ENCODE measurements at regions not wholly inside any gene's neighbourhood (a gene's known extent, or its start where the extent isn't known, plus 50 kb on each side); places are given as distances from the start of the nearest gene placed in this dataset.
"Not testable (repeated sequence)": the region's sequence is repeated elsewhere in the genome, so short reads cannot be mapped to it uniquely, and the experiment has no call there.

DNA sequence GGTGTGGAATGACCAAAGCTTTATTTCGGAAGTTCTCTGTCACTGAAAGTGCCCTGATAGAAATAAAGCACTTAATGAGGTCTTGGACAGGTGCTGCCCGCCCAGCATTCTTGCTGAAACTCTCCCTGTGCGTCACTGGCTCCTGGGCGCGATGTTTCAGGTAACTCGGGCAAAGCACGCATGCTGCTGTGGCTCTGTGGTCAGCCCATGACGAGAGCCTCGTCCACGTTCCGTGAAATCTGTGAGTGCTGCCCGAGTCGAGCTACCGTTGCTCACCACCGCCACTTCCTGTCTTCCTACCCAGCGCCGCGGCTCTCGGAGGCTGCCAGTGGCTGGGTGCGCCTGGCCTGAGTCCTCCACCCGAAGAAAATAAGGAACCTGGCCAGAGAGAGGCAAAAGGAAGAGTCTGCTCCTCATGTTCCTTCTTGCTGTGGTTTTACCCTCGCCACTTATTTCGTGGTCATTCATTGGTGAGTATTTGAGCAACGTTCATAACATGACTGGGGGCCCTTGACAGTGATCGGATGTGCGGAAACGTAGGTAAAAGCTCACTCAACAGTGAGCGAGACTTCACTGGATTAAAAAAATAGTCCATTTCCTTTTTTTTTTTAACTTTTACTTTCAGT is 95.5 kb downstream of the MAP3K8 start:
- intact Hi-C loops (cut with micrococcal nuclease; ENCODE audit: unreplicated experiment) = no loop called here
- H3K4me1 ChIP-seq (ENCODE audit: insufficient read depth, low read length, poor library complexity, severe bottlenecking) = no peaks in the 10 kb centered on the region
- POLR2A ChIA-PET (ENCODE audit: low non-redundant PET) = interaction anchor here (0.6 kb wide), 1 partner anchor 16 kb away, joined by 6 read pairs; no protein-coding TSS in a partner anchor
- TF ChIP-seq, protein P1, sequence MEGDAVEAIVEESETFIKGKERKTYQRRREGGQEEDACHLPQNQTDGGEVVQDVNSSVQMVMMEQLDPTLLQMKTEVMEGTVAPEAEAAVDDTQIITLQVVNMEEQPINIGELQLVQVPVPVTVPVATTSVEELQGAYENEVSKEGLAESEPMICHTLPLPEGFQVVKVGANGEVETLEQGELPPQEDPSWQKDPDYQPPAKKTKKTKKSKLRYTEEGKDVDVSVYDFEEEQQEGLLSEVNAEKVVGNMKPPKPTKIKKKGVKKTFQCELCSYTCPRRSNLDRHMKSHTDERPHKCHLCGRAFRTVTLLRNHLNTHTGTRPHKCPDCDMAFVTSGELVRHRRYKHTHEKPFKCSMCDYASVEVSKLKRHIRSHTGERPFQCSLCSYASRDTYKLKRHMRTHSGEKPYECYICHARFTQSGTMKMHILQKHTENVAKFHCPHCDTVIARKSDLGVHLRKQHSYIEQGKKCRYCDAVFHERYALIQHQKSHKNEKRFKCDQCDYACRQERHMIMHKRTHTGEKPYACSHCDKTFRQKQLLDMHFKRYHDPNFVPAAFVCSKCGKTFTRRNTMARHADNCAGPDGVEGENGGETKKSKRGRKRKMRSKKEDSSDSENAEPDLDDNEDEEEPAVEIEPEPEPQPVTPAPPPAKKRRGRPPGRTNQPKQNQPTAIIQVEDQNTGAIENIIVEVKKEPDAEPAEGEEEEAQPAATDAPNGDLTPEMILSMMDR (conservative IDR thresholded peaks at IDR 0.05; ENCODE audit: low read depth, low read length) = no peak
- no peak for TF ChIP-seq EZH2 (IDR thresholded peaks at IDR 0.05; ENCODE audit: borderline replicate concordance, low read depth, low read length, poor library complexity, severe bottlenecking)
- no TSS peak for BruUV-seq (replicated peaks)
- no peak overlapping the region for H3K4me3 ChIP-seq (ENCODE audit: low read depth, low read length, poor library complexity, severe bottlenecking)
- no peaks in the 10 kb centered on the region for H3K9me3 ChIP-seq (ENCODE audit: low read depth, low read length, poor library complexity, severe bottlenecking)
- no peak for DNase-seq (ENCODE audit: low spot score)
- no peaks in the 10 kb centered on the region for H3K27me3 ChIP-seq (replicated peaks; ENCODE audit: insufficient read depth, low read depth, low read length, poor library complexity)
- H3K36me3 ChIP-seq (ENCODE audit: insufficient read depth, low read length, poor library complexity, severe bottlenecking) = no peaks in the 10 kb centered on the region
- H3K27ac ChIP-seq (ENCODE audit: low read depth, low read length, poor library complexity, severe bottlenecking) = no peak overlapping the region
- CTCF ChIA-PET = no interaction called here

DNA sequence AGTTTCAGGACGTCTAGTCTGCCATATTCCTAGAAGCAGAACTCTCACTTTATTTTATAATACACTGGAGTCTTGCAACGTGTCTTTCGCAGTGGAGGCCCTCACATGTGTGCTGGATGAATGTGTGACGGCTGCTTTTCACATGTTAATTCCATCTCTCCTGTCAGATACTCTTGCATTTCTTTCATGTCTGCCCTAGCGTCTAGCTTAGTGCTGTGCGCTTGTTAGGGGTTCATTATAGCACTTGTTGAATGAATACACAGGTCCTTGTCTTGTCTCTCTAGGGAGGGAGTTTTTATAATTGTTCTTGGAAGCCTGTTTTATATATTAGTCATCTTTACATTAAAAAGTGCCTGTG is 94.4 kb downstream of the MAP3K8 start:
- H3K9me3 ChIP-seq (ENCODE audit: low read depth, low read length, poor library complexity, severe bottlenecking) = no peaks in the 10 kb centered on the region
- ChIA-PET CTCF (no interaction called here), POLR2A (ENCODE audit: low non-redundant PET) (no interaction called here)
- no TSS peak for BruUV-seq (replicated peaks)
- no peak for TF ChIP-seq EZH2 (IDR thresholded peaks at IDR 0.05; ENCODE audit: borderline replicate concordance, low read depth, low read length, poor library complexity, severe bottlenecking)
- TF ChIP-seq, protein P1 (conservative IDR thresholded peaks at IDR 0.05; ENCODE audit: low read depth, low read length) = no peak
- H3K4me1 ChIP-seq (ENCODE audit: insufficient read depth, low read length, poor library complexity, severe bottlenecking) = no peaks in the 10 kb centered on the region
- no peak for DNase-seq (ENCODE audit: low spot score)
- no peaks in the 10 kb centered on the region for H3K36me3 ChIP-seq (ENCODE audit: insufficient read depth, low read length, poor library complexity, severe bottlenecking)
- intact Hi-C loops (cut with micrococcal nuclease; ENCODE audit: unreplicated experiment) = no loop called here
- H3K4me3 ChIP-seq (ENCODE audit: low read depth, low read length, poor library complexity, severe bottlenecking) = no peak overlapping the region
- no peaks in the 10 kb centered on the region for H3K27me3 ChIP-seq (replicated peaks; ENCODE audit: insufficient read depth, low read depth, low read length, poor library complexity)
- no peak overlapping the region for H3K27ac ChIP-seq (ENCODE audit: low read depth, low read length, poor library complexity, severe bottlenecking)

DNA sequence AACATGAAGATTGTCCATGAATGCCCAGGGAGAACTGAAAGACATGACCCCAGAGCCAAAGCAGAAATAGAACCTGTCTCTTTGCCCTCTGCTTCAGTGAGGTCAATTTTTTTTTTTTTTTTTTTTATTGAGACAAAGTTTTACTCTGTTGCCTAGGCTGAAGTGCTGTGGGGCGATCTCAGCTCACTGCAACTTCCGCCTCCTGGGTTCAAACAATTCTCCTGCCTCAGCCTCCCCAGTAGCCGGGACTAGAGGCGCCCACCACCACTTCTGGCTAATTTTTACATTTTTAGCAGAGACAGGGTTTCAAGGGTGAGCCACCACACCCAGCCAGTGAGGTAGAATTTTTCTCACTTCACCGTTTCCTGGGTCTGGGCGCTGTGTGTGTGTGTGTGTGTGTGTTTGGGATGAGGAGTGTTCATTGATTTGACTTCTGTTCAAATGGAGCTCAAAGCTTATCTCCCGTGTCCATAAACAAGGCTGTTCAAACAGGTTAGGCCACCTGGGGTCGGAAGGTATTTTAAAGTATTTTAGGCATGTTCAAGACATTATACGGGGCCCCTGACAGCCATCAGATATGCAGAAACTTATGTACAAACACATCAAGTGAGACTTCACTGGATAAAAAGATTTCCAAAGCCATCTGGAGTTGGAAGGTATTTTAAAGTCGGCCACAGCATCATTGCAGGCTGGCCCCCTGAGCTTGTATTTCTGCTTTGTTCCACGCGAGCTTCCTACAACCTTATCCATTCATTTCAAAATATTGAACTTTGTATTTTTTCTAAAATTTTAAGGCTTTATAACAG is 93.8 kb downstream of the MAP3K8 start:
- Histone ChIP-seq H3K4me1 (ENCODE audit: insufficient read depth, low read length, poor library complexity, severe bottlenecking) (no peaks in the 10 kb centered on the region), H3K36me3 (ENCODE audit: insufficient read depth, low read length, poor library complexity, severe bottlenecking) (no peaks in the 10 kb centered on the region), H3K9me3 (ENCODE audit: low read depth, low read length, poor library complexity, severe bottlenecking) (no peaks in the 10 kb centered on the region), H3K27ac (ENCODE audit: low read depth, low read length, poor library complexity, severe bottlenecking) (no peak overlapping the region), H3K27me3 (replicated peaks; ENCODE audit: insufficient read depth, low read depth, low read length, poor library complexity) (no peaks in the 10 kb centered on the region), H3K4me3 (ENCODE audit: low read depth, low read length, poor library complexity, severe bottlenecking) (no peak overlapping the region)
- CTCF ChIA-PET = no interaction called here
- intact Hi-C loops (cut with micrococcal nuclease; ENCODE audit: unreplicated experiment) = no loop called here
- TF ChIP-seq, protein P1 (conservative IDR thresholded peaks at IDR 0.05; ENCODE audit: low read depth, low read length) = no peak
- no peak for TF ChIP-seq EZH2 (IDR thresholded peaks at IDR 0.05; ENCODE audit: borderline replicate concordance, low read depth, low read length, poor library complexity, severe bottlenecking)
- DNase-seq (ENCODE audit: low spot score) = no peak
- POLR2A ChIA-PET (ENCODE audit: low non-redundant PET) = no interaction called here
- BruUV-seq (replicated peaks) = no TSS peak

DNA sequence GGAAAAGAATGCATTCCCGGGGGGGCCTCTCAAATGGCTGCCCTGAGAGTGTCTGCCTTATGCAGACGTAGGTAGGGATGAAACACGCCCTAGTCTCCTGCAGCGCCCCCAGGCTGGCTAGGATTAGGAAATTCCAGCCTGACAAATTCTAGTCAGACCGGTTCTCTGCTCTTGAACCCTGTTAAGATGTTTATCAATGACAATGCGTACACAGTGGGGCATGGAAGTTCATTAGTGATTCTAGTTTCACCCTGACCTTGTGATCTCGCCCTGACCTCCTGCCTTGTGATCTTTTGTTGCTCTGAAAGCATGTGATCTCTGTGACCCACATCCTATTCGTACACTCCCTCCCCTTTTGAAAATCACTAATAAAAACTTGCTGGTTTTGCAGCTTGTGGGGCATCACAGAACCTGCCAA is 88.7 kb downstream of the MAP3K8 start:
- H3K4me1 ChIP-seq (ENCODE audit: insufficient read depth, low read length, poor library complexity, severe bottlenecking); H3K4me3 ChIP-seq (ENCODE audit: low read depth, low read length, poor library complexity, severe bottlenecking); H3K36me3 ChIP-seq (ENCODE audit: insufficient read depth, low read length, poor library complexity, severe bottlenecking); H3K27me3 ChIP-seq (replicated peaks; ENCODE audit: insufficient read depth, low read depth, low read length, poor library complexity); POLR2A ChIA-PET (ENCODE audit: low non-redundant PET); H3K9me3 ChIP-seq (ENCODE audit: low read depth, low read length, poor library complexity, severe bottlenecking); intact Hi-C loops (cut with micrococcal nuclease; ENCODE audit: unreplicated experiment); BruUV-seq (replicated peaks); H3K27ac ChIP-seq (ENCODE audit: low read depth, low read length, poor library complexity, severe bottlenecking); CTCF ChIA-PET; DNase-seq (ENCODE audit: low spot score): not testable (repeated sequence)

All from A673 (cell line).